Liver (tissue), 6 donors: ENCODE measurements at regions not wholly inside any gene's neighbourhood (a gene's known extent, or its start where the extent isn't known, plus 50 kb on each side); places are given as distances from the start of the nearest gene placed in this dataset.
"Not testable (repeated sequence)": the region's sequence is repeated elsewhere in the genome, so short reads cannot be mapped to it uniquely, and the experiment has no call there.

Experiments used
- DNase-seq: peaks from one replicate; pipeline ENCODE4 v3.0.0-alpha.2; 2017; ENCODE audit warnings: low spot score
- H3K27ac ChIP-seq, 2 donors: one replicate each; pipeline ENCODE4 v1.7.0; 2013; ENCODE audit warnings: inconsistent platforms in 2 of 2, low read length in 2 of 2, control low read depth in 1 of 2, low read depth in 1 of 2, mild to moderate bottlenecking in 1 of 2
- H3K27me3 ChIP-seq, 4 donors: one replicate each; pipeline versions ENCODE4 v1.6.1 to v1.7.0; 2013; ENCODE audit warnings: low read length in 3 of 4, inconsistent platforms in 1 of 4, mild to moderate bottlenecking in 1 of 4, moderate library complexity in 1 of 4; ENCODE audit not compliant: control insufficient read depth in 4 of 4, insufficient read depth in 4 of 4
- H3K36me3 ChIP-seq, 4 donors: one replicate each; pipeline versions ENCODE4 v1.6.1 to v1.7.0; 2013; ENCODE audit warnings: low read length in 3 of 4, mild to moderate bottlenecking in 3 of 4, low read depth in 1 of 4, moderate library complexity in 1 of 4; ENCODE audit not compliant: control insufficient read depth in 4 of 4, insufficient read depth in 3 of 4
- H3K4me1 ChIP-seq, 4 donors: one replicate each; pipeline versions ENCODE4 v1.6.1 to v1.7.0; 2013; ENCODE audit warnings: low read length in 3 of 4, mild to moderate bottlenecking in 3 of 4, moderate library complexity in 1 of 4; ENCODE audit not compliant: control insufficient read depth in 4 of 4, insufficient read depth in 4 of 4
- H3K4me3 ChIP-seq, 3 donors: one replicate each; pipeline versions ENCODE4 v1.6.1 to v1.7.0; 2013; ENCODE audit warnings: low read length in 3 of 3, control low read depth in 1 of 3, low read depth in 1 of 3, mild to moderate bottlenecking in 1 of 3
- H3K9ac ChIP-seq, 2 donors: one replicate each; pipeline ENCODE4 v1.7.0; 2013; ENCODE audit warnings: low read length in 2 of 2, mild to moderate bottlenecking in 2 of 2, moderate library complexity in 2 of 2, control low read depth in 1 of 2, low read depth in 1 of 2
- H3K9me3 ChIP-seq, 4 donors: one replicate each; pipeline versions ENCODE4 v1.6.1 to v1.7.0; 2013; ENCODE audit warnings: low read length in 3 of 4; ENCODE audit not compliant: control insufficient read depth in 4 of 4
- WGBS: extraction: QIAGEN DNeasy Blood & Tissue Kit; methylation state at CpG from one replicate; pipeline ENCODE4 v1.1.7; 2013; 5-methylcytosine and 5-hydroxymethylcytosine counted together
- donor health status: healthy.
- donor health status: healthy.
- donor health status: healthy.

DNA sequence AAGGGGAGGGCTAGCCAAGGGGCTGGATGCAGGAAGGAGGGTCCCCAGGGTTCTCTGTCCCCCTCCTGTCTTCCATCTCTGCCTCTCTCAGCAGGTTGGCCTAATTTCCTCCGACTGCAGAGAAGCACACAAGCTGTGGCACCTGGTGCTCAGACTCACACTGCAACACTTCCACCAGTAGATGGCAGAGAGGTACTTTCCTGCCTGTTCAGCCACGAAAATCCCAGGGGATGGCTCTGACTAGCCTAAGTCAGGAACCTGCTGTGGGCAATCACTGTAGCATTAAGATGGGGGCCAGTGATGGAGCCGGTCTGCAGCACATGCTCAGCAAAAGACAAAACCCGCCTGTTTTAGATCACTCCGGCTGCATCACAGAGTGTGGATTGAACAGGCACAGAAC is 2721.7 kb upstream of the TPTE start:
- no CpG with 5 or more reads among the region's 5 CpGs for WGBS
- H3K4me3 ChIP-seq, H3K9me3 ChIP-seq, H3K4me1 ChIP-seq, DNase-seq, H3K27me3 ChIP-seq, H3K9ac ChIP-seq, H3K27ac ChIP-seq, H3K36me3 ChIP-seq: not testable (repeated sequence)

DNA sequence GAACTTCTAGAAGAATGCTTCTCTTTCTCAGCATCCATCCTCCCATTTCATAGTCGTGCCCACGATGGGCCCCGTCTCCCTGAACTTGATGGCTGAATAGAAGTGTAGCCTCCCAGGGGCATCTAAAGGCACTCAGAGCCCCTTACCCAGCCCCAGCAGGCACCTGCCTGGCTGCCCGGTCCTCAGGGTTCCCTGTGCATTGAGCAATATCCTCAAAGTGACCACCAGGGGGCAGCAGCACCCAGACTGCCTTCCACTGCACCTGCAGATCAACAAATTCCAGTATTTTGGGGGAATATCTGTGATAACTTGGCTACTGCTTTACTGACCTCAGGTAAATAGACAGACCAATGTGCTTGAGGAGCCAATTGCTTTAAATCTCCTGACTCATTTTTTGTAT is 2707.9 kb upstream of the TPTE start:
- not testable (repeated sequence) for H3K27ac ChIP-seq, H3K9ac ChIP-seq, H3K36me3 ChIP-seq, DNase-seq, H3K4me3 ChIP-seq, H3K27me3 ChIP-seq, H3K9me3 ChIP-seq, H3K4me1 ChIP-seq
- WGBS: no CpG with 5 or more reads among the region's 4 CpGs

GRCh38 chr21:7817013-7817412 is 2704.4 kb upstream of the TPTE start:
- H3K4me1 ChIP-seq, H3K36me3 ChIP-seq, H3K27me3 ChIP-seq, H3K27ac ChIP-seq, DNase-seq, H3K9ac ChIP-seq, H3K9me3 ChIP-seq, H3K4me3 ChIP-seq: not testable (repeated sequence)
- no CpG with 5 or more reads among the region's 8 CpGs for WGBS

GRCh38 chr21:7819301-7819700 is 2702.1 kb upstream of the TPTE start:
- H3K4me3 ChIP-seq, H3K4me1 ChIP-seq, H3K36me3 ChIP-seq, H3K9ac ChIP-seq, H3K9me3 ChIP-seq, H3K27ac ChIP-seq, DNase-seq, H3K27me3 ChIP-seq: not testable (repeated sequence)
- 95% methylated on average over 7 of the region's 16 CpGs for WGBS

DNA sequence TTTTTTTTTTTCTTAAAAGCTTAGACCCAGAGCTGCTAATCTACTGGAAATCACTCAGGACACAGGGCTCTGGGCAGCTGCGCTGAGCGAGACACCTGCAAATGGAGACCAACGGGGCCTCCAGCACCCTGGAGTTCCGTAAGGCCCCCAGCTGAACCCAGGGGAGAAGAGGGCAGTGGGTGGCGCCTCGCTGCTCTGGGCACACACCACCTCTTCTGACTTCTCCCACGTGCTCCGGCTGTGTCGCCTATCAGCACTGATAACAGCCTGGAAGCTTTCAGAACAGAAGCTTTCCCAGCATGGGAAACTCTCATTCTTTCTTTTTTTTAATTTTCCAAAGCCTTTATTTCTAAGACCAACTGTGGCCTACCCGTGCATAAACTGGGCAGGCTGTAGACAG is 2695.8 kb upstream of the TPTE start:
- DNase-seq, H3K9me3 ChIP-seq: not testable (repeated sequence)
- no CpG with 5 or more reads among the region's 10 CpGs for WGBS

DNA sequence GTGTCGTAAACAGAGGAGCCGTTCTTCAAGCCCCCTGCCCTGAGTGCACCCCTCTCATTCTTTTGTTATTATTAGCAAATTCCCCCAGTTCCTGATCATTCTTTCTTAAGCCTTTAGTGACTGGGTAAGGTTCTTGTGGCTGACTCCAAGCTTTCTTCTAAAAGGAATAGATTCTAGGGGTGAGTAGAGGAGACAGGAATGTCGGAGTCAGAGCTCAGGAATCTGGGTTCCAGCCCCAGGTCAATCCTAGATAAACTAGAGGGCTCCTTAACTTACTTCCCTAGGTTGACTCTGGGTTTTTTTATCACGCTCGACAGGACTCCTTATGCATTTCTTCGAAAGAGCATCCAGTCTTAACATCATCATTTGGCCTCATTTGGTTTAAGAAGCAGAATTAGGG is 2695.2 kb upstream of the TPTE start:
- H3K27me3 ChIP-seq, DNase-seq, H3K9ac ChIP-seq, H3K4me3 ChIP-seq, H3K9me3 ChIP-seq, H3K36me3 ChIP-seq, H3K27ac ChIP-seq, H3K4me1 ChIP-seq: not testable (repeated sequence)
- no CpG with 5 or more reads among the region's 6 CpGs for WGBS

More for the DNA sequence above, 2695.8 kb upstream of the TPTE start:
- not testable (repeated sequence) for H3K27ac ChIP-seq, H3K4me1 ChIP-seq, H3K4me3 ChIP-seq, H3K36me3 ChIP-seq, H3K27me3 ChIP-seq, H3K9ac ChIP-seq

DNA sequence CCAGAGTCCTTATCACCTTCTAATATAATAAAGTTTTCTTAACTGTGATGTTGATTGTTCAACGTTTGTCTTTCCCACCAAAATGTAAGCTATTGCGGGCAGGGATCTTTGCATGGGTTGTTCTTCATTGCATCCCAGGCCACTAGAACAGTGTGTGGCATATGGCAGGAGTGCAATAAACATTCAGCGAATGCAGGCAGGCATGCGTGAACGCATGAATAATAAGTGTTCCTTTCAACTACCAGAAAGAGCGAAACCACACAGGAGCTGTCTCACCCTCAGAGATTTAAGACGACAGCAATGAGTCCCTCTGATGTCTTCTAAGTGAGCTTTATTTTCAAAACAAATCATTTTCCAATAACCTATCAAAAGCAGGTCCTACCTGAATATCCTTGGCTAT is 2693.1 kb upstream of the TPTE start:
- not testable (repeated sequence) for H3K4me1 ChIP-seq, DNase-seq, H3K27me3 ChIP-seq, H3K9me3 ChIP-seq, H3K9ac ChIP-seq, H3K4me3 ChIP-seq, H3K36me3 ChIP-seq, H3K27ac ChIP-seq
- no CpG with 5 or more reads among the region's 7 CpGs for WGBS

DNA sequence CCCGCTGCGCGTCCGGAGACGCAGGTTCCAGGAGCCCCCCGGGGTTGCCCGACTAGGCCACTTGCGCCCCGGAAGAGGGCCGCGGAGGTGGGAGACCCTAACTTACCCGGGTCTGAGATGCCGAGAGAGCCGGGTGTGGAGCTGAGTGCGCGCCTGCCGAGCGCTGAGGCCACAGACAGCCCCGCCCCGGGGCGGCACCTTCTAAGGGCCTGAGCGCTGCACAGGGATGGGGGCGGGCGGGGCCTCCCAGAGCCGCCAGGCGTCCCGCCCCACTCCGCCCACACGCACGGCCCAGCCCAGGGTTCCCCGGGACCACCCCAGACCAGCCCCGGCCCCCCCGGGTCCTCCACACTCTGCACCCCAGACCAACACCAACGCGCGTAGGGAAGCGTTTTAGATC is 2692.0 kb upstream of the TPTE start:
- not testable (repeated sequence) for H3K27ac ChIP-seq, H3K4me1 ChIP-seq, H3K4me3 ChIP-seq, H3K27me3 ChIP-seq, DNase-seq, H3K9ac ChIP-seq, H3K36me3 ChIP-seq, H3K9me3 ChIP-seq
- no CpG with 5 or more reads among the region's 37 CpGs for WGBS

- DNase-seq: not testable (repeated sequence)
- WGBS: no CpG with 5 or more reads among the region's 3 CpGs
These were observed 2684.1 kb upstream of the TPTE start for GRCh38 chr21:7837315-7837714.

More at GRCh38 chr21:7837315-7837714, 2684.1 kb upstream of the TPTE start:
- not testable (repeated sequence) for H3K4me3 ChIP-seq, H3K9ac ChIP-seq, H3K27me3 ChIP-seq, H3K27ac ChIP-seq, H3K4me1 ChIP-seq, H3K36me3 ChIP-seq, H3K9me3 ChIP-seq
